SH-SY5Y (cell line): ENCODE measurements at regions not wholly inside any gene's neighbourhood (a gene's known extent, or its start where the extent isn't known, plus 50 kb on each side); places are given as distances from the start of the nearest gene placed in this dataset.

Experiments used
- GATA2 ChIP-seq: IDR thresholded peaks from 2 replicates; pipeline ENCODE4 v1.6.1; 2011; ENCODE audit warnings: mild to moderate bottlenecking, low read depth, low read length
- GATA3 ChIP-seq: IDR thresholded peaks from 2 replicates; pipeline ENCODE4 v1.6.1; 2011; ENCODE audit warnings: low read depth, mild to moderate bottlenecking, low read length, moderate library complexity

DNA sequence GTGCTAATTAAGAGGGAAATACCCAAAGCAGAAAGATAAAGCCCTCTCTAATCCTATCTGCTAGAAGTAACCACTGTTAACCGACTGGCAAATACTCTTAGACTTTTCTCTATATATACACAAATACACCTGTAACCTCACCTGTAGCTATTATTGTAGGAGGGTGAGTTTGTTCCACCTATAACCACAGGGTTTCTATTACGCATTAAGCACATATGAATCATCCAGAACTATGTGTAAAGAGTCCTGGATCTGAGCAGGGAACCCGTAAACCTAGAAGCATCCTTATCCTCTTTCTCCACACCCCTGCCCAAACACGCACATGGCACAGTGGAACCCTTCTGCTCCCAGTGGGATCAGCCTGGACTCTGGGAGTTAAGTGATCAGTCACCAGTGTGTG is 172.8 kb upstream of the C2CD4B start:
- TF ChIP-seq GATA3 (no peak), GATA2 (no peak)
